PC-9 (cell line): ENCODE measurements at regions not wholly inside any gene's neighbourhood (a gene's known extent, or its start where the extent isn't known, plus 50 kb on each side); places are given as distances from the start of the nearest gene placed in this dataset.

Source experiments
- BruUV-seq: library from RNA; stranded (reverse); fragments of 400-500 nt; replicated peaks from 2 replicates; lab custom pipeline; 2021; lab: Mats Ljungman, UMichigan
- CTCF ChIA-PET: fragments of 300-600 bp; sonication (Branson Sonifier 250); formaldehyde crosslinking; loops from one replicate; lab custom pipeline; 2022; ENCODE audit warnings: antibody characterized with exemption; lab: Charles Lee
- POLR2A ChIA-PET: fragments of 300-600 bp; sonication (Branson Sonifier 250); formaldehyde crosslinking; loops from one replicate; lab custom pipeline; 2022; ENCODE audit warnings: antibody characterized with exemption; ENCODE audit not compliant: unreplicated experiment; lab: Charles Lee
- DNase-seq, 2 experiments: peaks; one replicate each; pipeline versions ENCODE4 v3.0.0 to v3.0.0-alpha.2; 2015 to 2022; ENCODE audit warnings: mixed read lengths in 1 of 2
- H2AFZ ChIP-seq: fragments of 200-600 bp; sonication (generic); 2 replicates; pipeline ENCODE4 v1.8.1; 2017; ENCODE audit warnings: antibody characterized with exemption
- H3F3A ChIP-seq: fragments of 200-600 bp; sonication (generic); 2 replicates; pipeline ENCODE4 v1.8.1; 2017; ENCODE audit warnings: antibody characterized with exemption, mild to moderate bottlenecking, low read depth; ENCODE audit not compliant: insufficient read depth
- H3K27ac ChIP-seq: fragments of 200-600 bp; sonication (generic); 2 replicates; pipeline ENCODE4 v1.6.1; 2016; ENCODE audit warnings: mixed run types
- H3K27me3 ChIP-seq: fragments of 200-600 bp; sonication (generic); 2 replicates; pipeline ENCODE4 v1.6.1; 2016; ENCODE audit warnings: low read depth, mixed run types; ENCODE audit not compliant: insufficient read depth
- H3K36me3 ChIP-seq: fragments of 200-600 bp; sonication (generic); 2 replicates; pipeline ENCODE4 v1.6.1; 2016; ENCODE audit warnings: low read depth, mixed run types
- H3K4me1 ChIP-seq: fragments of 200-600 bp; sonication (generic); replicated peaks from 2 replicates; pipeline ENCODE4 v1.6.1; 2016; ENCODE audit warnings: mixed run types; ENCODE audit not compliant: insufficient read depth
- H3K4me2 ChIP-seq: fragments of 200-600 bp; sonication (generic); 2 replicates; pipeline ENCODE4 v1.6.1; 2017; ENCODE audit warnings: mixed run types
- H3K4me3 ChIP-seq: fragments of 200-600 bp; sonication (generic); 2 replicates; pipeline ENCODE4 v1.6.1; 2016; ENCODE audit warnings: mixed run types
- H3K79me2 ChIP-seq: fragments of 200-600 bp; sonication (generic); 2 replicates; pipeline ENCODE4 v1.6.1; 2017; ENCODE audit warnings: low read depth, mixed run types
- H3K9me2 ChIP-seq: fragments of 200-600 bp; sonication (generic); 2 replicates; pipeline ENCODE4 v1.8.1; 2017; ENCODE audit warnings: mild to moderate bottlenecking; ENCODE audit not compliant: insufficient read depth
- H3K9me3 ChIP-seq: fragments of 200-600 bp; sonication (generic); 2 replicates; pipeline ENCODE4 v1.8.1; 2016; ENCODE audit warnings: low read depth; ENCODE audit not compliant: insufficient read depth
- H4K20me1 ChIP-seq: fragments of 200-600 bp; sonication (generic); 2 replicates; pipeline ENCODE4 v1.8.1; 2017; ENCODE audit not compliant: insufficient read depth
- EZH2 ChIP-seq: fragments of 200-600 bp; sonication (generic); IDR thresholded peaks from 2 replicates; pipeline ENCODE4 v1.8.0; 2017; ENCODE audit warnings: antibody characterized with exemption, low read depth
- intact Hi-C: fragments of 100-400 bp; cut with micrococcal nuclease; formaldehyde crosslinking; loops from one replicate; pipeline ENCODE4 v1.10.0; 2022; ENCODE audit not compliant: unreplicated experiment
- TF ChIP-seq, protein P1 (sequence below): fragments of 200-600 bp; sonication (generic); conservative IDR thresholded peaks from 2 replicates; pipeline ENCODE4 v1.6.1; 2017; ENCODE audit warnings: mixed run types, antibody characterized with exemption, mild to moderate bottlenecking, moderate library complexity

- Histone ChIP-seq H3K9me3 (no peaks in the 10 kb centered on the region), H3K36me3 (no peaks in the 10 kb centered on the region), H3K27me3 (no peaks in the 10 kb centered on the region), H3K4me1 (no peaks in the 10 kb centered on the region), H3F3A (no peaks in the 10 kb centered on the region), H4K20me1 (no peaks in the 10 kb centered on the region), H3K4me2 (no peak overlapping the region), H3K27ac (no peak overlapping the region), H3K4me3 (no peak overlapping the region), H3K9me2 (no peaks in the 10 kb centered on the region), H2AFZ (no peak overlapping the region), H3K79me2 (no peaks in the 10 kb centered on the region)
- TF ChIP-seq EZH2 = no peak
- TF ChIP-seq, protein P1, sequence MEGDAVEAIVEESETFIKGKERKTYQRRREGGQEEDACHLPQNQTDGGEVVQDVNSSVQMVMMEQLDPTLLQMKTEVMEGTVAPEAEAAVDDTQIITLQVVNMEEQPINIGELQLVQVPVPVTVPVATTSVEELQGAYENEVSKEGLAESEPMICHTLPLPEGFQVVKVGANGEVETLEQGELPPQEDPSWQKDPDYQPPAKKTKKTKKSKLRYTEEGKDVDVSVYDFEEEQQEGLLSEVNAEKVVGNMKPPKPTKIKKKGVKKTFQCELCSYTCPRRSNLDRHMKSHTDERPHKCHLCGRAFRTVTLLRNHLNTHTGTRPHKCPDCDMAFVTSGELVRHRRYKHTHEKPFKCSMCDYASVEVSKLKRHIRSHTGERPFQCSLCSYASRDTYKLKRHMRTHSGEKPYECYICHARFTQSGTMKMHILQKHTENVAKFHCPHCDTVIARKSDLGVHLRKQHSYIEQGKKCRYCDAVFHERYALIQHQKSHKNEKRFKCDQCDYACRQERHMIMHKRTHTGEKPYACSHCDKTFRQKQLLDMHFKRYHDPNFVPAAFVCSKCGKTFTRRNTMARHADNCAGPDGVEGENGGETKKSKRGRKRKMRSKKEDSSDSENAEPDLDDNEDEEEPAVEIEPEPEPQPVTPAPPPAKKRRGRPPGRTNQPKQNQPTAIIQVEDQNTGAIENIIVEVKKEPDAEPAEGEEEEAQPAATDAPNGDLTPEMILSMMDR = no peak
- DNase-seq = no peak
- BruUV-seq = no TSS peak
- intact Hi-C loops = no loop called here
- CTCF ChIA-PET = no interaction called here
- POLR2A ChIA-PET = no interaction called here
These were observed 192.8 kb downstream of the ANKRD30B start for GRCh38 chr18:14940735-14941134.

GRCh38 chr18:14941256-14941655, 193.3 kb downstream of the ANKRD30B start:
- H3K79me2 ChIP-seq = no peaks in the 10 kb centered on the region
- BruUV-seq = no TSS peak
- no peaks in the 10 kb centered on the region for H3K27me3 ChIP-seq
- TF ChIP-seq, protein P1 = no peak
- TF ChIP-seq EZH2 = no peak
- ChIA-PET POLR2A (no interaction called here), CTCF (no interaction called here)
- no peaks in the 10 kb centered on the region for H3K9me3 ChIP-seq
- no peaks in the 10 kb centered on the region for H3K4me1 ChIP-seq
- no peaks in the 10 kb centered on the region for H4K20me1 ChIP-seq
- H3F3A ChIP-seq = no peaks in the 10 kb centered on the region
- H3K4me3 ChIP-seq = no peak overlapping the region
- H2AFZ ChIP-seq = no peak overlapping the region
- no peak overlapping the region for H3K27ac ChIP-seq
- no peak overlapping the region for H3K4me2 ChIP-seq
- intact Hi-C loops = no loop called here
- no peak for DNase-seq
- H3K9me2 ChIP-seq = no peaks in the 10 kb centered on the region
- H3K36me3 ChIP-seq = no peaks in the 10 kb centered on the region

GRCh38 chr18:14941792-14942191, 193.8 kb downstream of the ANKRD30B start:
- ChIA-PET CTCF (no interaction called here), POLR2A (no interaction called here)
- Histone ChIP-seq H3F3A (no peaks in the 10 kb centered on the region), H3K4me1 (no peaks in the 10 kb centered on the region), H3K4me2 (no peak overlapping the region), H3K9me2 (no peaks in the 10 kb centered on the region), H3K9me3 (no peaks in the 10 kb centered on the region), H3K4me3 (no peak overlapping the region), H3K79me2 (no peaks in the 10 kb centered on the region), H4K20me1 (no peaks in the 10 kb centered on the region), H3K36me3 (no peaks in the 10 kb centered on the region), H3K27ac (no peak overlapping the region), H3K27me3 (no peaks in the 10 kb centered on the region), H2AFZ (no peak overlapping the region)
- intact Hi-C loops = no loop called here
- TF ChIP-seq, protein P1 = no peak
- TF ChIP-seq EZH2 = no peak
- BruUV-seq = no TSS peak
- no peak for DNase-seq
